Small intestine (tissue), 7 donors: ENCODE measurements at regions not wholly inside any gene's neighbourhood (a gene's known extent, or its start where the extent isn't known, plus 50 kb on each side); places are given as distances from the start of the nearest gene placed in this dataset.
"Not testable (repeated sequence)": the region's sequence is repeated elsewhere in the genome, so short reads cannot be mapped to it uniquely, and the experiment has no call there.

ENCODE experiments used
- DNase-seq, 2 donors: peaks; one replicate each; pipeline versions ENCODE4 v3.0.0 to v3.0.0-alpha.2; 2013
- FAIRE-seq: peaks from 2 replicates; lab custom pipeline; 2012; peaks lifted over from hg19 to GRCh38; lab: Jason Lieb, UNC
- H3K27ac ChIP-seq, 3 donors: one replicate each; pipeline ENCODE4 v1.5.1; 2013; ENCODE audit warnings: low read length in 2 of 3, mild to moderate bottlenecking in 2 of 3, control low read depth in 1 of 3, inconsistent platforms in 1 of 3, low read depth in 1 of 3, moderate library complexity in 1 of 3
- H3K27me3 ChIP-seq, 3 donors: one replicate each; pipeline ENCODE4 v1.6.1; 2013; ENCODE audit warnings: low read length in 3 of 3, inconsistent platforms in 1 of 3; ENCODE audit not compliant: control insufficient read depth in 3 of 3, insufficient read depth in 3 of 3
- H3K36me3 ChIP-seq, 3 donors: one replicate each; pipeline ENCODE4 v1.6.1; 2013; ENCODE audit warnings: low read length in 3 of 3, inconsistent platforms in 1 of 3, low read depth in 1 of 3, mild to moderate bottlenecking in 1 of 3, moderate library complexity in 1 of 3; ENCODE audit not compliant: control insufficient read depth in 3 of 3, insufficient read depth in 2 of 3
- H3K4me1 ChIP-seq, 3 donors: one replicate each; pipeline ENCODE4 v1.6.1; 2013; ENCODE audit warnings: low read length in 2 of 3, inconsistent platforms in 1 of 3, low read depth in 1 of 3, mild to moderate bottlenecking in 1 of 3, moderate library complexity in 1 of 3; ENCODE audit not compliant: control insufficient read depth in 3 of 3, insufficient read depth in 2 of 3
- H3K4me3 ChIP-seq, 3 donors: one replicate each; pipeline ENCODE4 v1.5.1; 2013; ENCODE audit warnings: low read length in 3 of 3, control low read depth in 1 of 3, inconsistent platforms in 1 of 3, low read depth in 1 of 3, mild to moderate bottlenecking in 1 of 3, moderate library complexity in 1 of 3
- H3K9me3 ChIP-seq, 2 donors: one replicate each; pipeline ENCODE4 v1.6.1; 2013; ENCODE audit warnings: low read depth in 1 of 2, low read length in 1 of 2; ENCODE audit not compliant: control insufficient read depth in 2 of 2, insufficient read depth in 1 of 2
- WGBS, 3 donors: extraction: QIAGEN DNeasy Blood & Tissue Kit; methylation state at CpG; one replicate each; pipeline ENCODE4 v1.1.7; 2013; 5-methylcytosine and 5-hydroxymethylcytosine counted together
- donor health status: healthy with polysubstance abuse.
- donor health status: control.
- donor health status: control.
- donor health status: Bipolar disorder and iron deficiency.
- donor health status: healthy.

DNA sequence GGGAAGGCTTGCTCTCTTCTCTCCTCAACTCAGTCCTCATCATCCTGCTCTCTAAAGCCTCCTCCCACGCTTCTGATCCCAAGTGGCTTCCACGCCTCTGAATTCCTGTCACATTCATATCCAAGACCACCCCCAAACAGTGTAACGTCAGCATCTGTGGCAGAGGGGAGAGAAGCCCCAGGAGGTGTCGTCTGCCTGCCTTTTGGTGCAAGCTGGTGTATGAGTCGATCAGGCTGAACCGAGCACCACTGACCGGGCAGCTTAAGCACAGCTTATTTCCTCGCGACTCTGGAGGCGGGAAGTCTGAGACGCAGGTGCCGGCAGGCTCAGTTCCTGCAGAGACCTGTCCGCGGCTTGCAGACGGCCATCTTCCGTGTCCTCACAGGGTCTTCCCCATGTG, 123.8 kb upstream of the RAB4A start:
- WGBS, 3 donors, result 70 to 91% (median 87%) methylated on average over 16 of the region's 16 CpGs
- H3K4me3 ChIP-seq, result no peak overlapping the region
- H3K27ac ChIP-seq, result no peak overlapping the region
- FAIRE-seq (no peak), DNase-seq (no peak)
- H3K9me3 ChIP-seq, result no peaks in the 10 kb centered on the region
- peaks cover 0 to 2% (median 0%) of the 10 kb centered on the region in 3 donors for H3K27me3 ChIP-seq
- H3K36me3 ChIP-seq, result no peaks in the 10 kb centered on the region
- peaks cover 0 to 29% (median 0%) of the 10 kb centered on the region in 3 donors for H3K4me1 ChIP-seq

DNA sequence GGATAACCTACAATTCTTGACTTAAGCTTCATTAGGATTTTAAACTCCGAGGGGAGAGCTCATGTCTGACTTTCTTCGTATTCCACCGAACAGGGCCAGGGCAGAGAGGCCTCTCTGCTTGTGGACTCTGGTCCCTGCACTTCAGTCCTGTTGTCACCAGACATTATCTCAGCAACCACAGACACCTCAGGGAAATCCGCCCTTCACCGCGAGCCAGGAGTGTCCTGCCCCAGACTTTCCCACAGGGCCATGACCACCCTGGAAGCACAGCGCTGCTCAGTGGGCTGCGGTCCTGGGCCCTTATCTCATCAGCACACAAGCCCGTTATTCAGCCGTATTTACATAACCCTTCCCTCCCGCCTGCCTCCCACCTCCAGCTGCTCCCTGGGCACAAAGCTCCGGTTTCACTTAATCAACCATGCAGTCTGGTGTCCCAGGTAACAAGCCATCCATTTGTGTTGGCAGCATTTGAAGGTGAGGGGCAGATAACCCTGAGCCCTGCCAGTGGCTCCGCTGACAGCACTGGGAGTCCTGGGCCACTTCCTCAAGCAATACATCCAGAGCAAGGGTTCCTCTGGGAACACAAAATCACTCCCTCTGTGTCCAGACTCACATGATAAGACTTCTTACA, 122.8 kb upstream of the RAB4A start:
- no peaks in the 10 kb centered on the region for H3K36me3 ChIP-seq
- H3K9me3 ChIP-seq, result no peaks in the 10 kb centered on the region
- 12 to 39% (median 25%) methylated on average over 13 of the region's 13 CpGs for WGBS, 3 donors
- FAIRE-seq, result no peak
- H3K27me3 ChIP-seq, result peaks cover 0 to 2% (median 0%) of the 10 kb centered on the region in 3 donors
- DNase-seq, result peak; percentile 80 to 89
- peak overlapping the region in 2 of 3 donors; percentile 50 to 82 for H3K27ac ChIP-seq
- H3K4me1 ChIP-seq, result peaks cover 0 to 20% (median 0%) of the 10 kb centered on the region in 3 donors
- H3K4me3 ChIP-seq, result no peak overlapping the region

DNA sequence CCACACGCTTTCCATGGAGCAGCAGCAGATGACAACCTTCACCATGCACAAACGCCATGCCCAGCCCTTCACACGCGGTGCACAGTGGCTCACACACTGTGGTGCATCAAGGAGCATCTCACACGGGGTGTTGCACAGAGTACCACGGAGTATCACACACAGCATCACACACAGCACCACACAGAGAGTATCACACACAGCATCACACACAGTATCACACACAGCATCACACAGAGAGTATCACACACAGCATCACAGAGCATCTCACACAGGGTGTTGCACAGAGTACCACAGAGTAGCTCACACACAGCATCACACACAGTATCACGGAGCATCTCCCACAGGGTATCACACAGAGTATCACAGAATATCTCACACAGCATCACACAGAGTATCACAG, 122.2 kb upstream of the RAB4A start:
- 42 to 70% (median 48%) methylated on average over 7 of the region's 7 CpGs for WGBS, 3 donors
- FAIRE-seq, result no peak
- no peak overlapping the region for H3K4me3 ChIP-seq
- H3K27ac ChIP-seq, result peak overlapping the region in 2 of 3 donors; percentile 50 to 82
- no peak for DNase-seq
- H3K36me3 ChIP-seq, result no peaks in the 10 kb centered on the region
- no peaks in the 10 kb centered on the region for H3K9me3 ChIP-seq
- H3K4me1 ChIP-seq, result peaks cover 0 to 20% (median 0%) of the 10 kb centered on the region in 3 donors
- H3K27me3 ChIP-seq, result peaks cover 0 to 2% (median 0%) of the 10 kb centered on the region in 3 donors

DNA sequence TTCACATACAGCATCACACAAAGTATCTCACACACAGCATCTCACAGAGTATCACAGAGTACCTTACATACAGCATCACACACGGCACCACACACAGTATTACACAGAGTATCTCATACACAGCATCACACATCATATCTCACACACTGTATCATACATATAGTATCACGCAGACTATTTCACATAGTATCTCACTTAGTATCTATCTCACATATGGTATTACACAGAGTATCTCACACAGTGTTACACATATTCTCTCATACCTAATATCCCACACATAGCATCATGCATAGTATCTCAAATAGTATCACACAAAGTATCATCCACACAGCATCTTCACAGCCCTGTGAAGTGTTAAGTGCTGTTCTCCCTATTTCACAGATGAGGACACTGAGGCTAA, 121.5 kb upstream of the RAB4A start:
- no peak overlapping the region for H3K4me3 ChIP-seq
- H3K36me3 ChIP-seq, result no peaks in the 10 kb centered on the region
- H3K27me3 ChIP-seq, result peaks cover 0 to 2% (median 0%) of the 10 kb centered on the region in 3 donors
- DNase-seq (no peak), FAIRE-seq (no peak)
- peaks cover 0 to 25% (median 0%) of the 10 kb centered on the region in 3 donors for H3K4me1 ChIP-seq
- no peak overlapping the region for H3K27ac ChIP-seq
- 92 to 96% (median 94%) methylated on average over 2 of the region's 2 CpGs for WGBS, 3 donors
- H3K9me3 ChIP-seq, result no peaks in the 10 kb centered on the region

DNA sequence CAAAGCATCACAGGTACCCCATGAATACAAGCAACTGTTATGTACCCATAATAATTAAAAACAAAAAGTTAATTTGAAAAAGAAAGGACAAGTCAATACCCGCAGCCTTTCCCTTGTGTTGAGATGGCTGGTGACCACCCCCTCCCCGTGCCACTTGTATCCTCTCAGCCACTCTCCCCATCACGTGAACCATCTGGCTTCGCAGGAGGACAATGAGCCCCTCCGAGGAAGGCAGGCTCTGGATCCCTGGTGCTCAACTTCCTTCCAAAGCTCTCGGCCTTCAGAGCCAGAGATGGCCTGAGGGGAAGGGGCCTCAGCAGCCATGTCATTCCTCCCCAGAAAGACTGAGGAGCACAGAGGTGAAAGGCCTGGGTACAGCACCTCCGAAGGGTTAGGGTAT, 120.4 kb upstream of the RAB4A start:
- 80 to 94% (median 93%) methylated on average over 7 of the region's 7 CpGs for WGBS, 3 donors
- Histone ChIP-seq H3K27ac (no peak overlapping the region), H3K27me3 (peaks cover 0 to 2% (median 0%) of the 10 kb centered on the region in 3 donors), H3K9me3 (no peaks in the 10 kb centered on the region), H3K4me1 (peaks cover 0 to 36% (median 0%) of the 10 kb centered on the region in 3 donors), H3K36me3 (no peaks in the 10 kb centered on the region), H3K4me3 (no peak overlapping the region)
- no peak for DNase-seq
- no peak for FAIRE-seq

DNA sequence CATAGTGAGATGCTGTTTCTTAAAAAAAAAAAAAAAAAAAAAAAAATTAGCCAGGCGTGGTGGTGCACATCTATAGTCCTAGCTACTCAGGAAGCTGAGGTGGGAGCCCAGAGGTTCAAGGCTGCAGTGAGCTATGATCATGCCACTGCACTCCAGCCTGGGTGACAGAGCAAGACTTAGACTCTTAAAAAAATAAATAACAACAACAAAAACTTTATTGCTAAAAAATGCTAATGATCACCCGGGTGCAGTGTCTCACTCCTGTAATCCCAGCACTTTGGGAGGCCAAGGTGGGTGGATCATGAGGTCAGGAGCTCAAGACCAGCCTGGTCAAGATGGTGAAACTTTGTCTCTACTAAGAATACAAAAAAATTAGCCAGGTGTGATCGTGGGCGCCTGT, 119.5 kb upstream of the RAB4A start:
- not testable (repeated sequence) for H3K27me3 ChIP-seq, FAIRE-seq, H3K9me3 ChIP-seq, H3K4me3 ChIP-seq, DNase-seq, H3K36me3 ChIP-seq, H3K27ac ChIP-seq
- peaks cover 0 to 44% (median 0%) of the 10 kb centered on the region in 3 donors for H3K4me1 ChIP-seq
- 88 to 94% (median 92%) methylated on average over 3 to 4 of the region's 4 CpGs for WGBS, 3 donors

DNA sequence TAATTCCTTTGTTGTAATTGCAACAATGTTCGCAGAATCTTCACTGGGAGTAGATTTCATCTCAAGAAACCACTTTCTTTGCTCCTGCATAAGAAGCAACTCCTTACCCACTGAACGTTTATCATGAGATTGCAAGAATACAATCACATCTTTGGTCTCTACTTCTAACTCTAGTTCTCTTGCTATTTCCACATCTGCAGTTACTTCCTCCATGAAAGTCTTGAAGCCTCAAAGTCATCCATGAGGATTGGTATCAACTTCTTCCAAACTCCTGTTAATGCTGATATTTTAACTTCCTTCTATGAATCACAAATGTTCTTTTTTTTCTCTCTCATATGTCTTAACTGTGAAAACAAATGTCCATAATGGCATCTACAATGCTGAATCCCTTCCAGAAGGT, 118.6 kb upstream of the RAB4A start:
- Histone ChIP-seq H3K27ac (no peak overlapping the region), H3K4me1 (peaks cover 0 to 49% (median 0%) of the 10 kb centered on the region in 3 donors), H3K9me3 (no peaks in the 10 kb centered on the region), H3K27me3 (peaks cover 0 to 2% (median 0%) of the 10 kb centered on the region in 3 donors), H3K36me3 (no peaks in the 10 kb centered on the region), H3K4me3 (no peak overlapping the region)
- DNase-seq (no peak), FAIRE-seq (no peak)
- 87 to 93% (median 87%) methylated on average over 2 of the region's 2 CpGs for WGBS, 3 donors

DNA sequence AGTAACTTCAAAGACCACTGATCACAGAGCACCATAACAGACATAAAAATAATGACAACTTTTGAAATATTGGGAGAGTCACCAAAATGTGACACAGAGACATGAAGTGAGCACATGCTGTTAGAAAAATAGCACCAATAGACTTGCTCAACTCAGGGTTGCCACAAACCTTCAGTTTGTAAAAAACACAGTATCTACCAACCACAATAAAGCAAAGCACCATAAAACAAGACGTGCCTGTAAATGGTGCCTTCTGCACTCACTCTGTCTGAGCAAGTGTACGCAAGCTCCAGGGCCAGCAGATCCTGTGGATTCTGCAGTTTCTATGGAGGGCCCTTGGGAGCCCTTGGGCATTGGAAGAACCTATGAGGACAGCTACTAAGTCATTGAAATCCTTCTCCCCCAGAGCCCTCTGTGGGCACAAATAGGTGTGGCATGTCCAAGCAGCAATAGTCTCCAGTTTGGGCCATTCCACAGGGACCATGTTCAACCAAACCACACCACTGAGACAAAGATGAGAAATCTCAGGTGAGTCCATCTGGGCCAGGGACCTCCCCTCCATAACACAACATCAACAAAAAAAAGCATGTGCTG, 116.9 kb upstream of the RAB4A start:
- no peaks in the 10 kb centered on the region for H3K27me3 ChIP-seq
- no peak overlapping the region for H3K4me3 ChIP-seq
- WGBS, 3 donors, result 67 to 88% (median 73%) methylated on average over 2 of the region's 2 CpGs
- H3K4me1 ChIP-seq, result peaks cover 0 to 34% (median 0%) of the 10 kb centered on the region in 3 donors
- no peak for FAIRE-seq
- no peaks in the 10 kb centered on the region for H3K9me3 ChIP-seq
- DNase-seq, result peak in 1 of 2 donors; percentile 31
- peak overlapping the region in 1 of 3 donors; percentile 86 for H3K27ac ChIP-seq
- no peaks in the 10 kb centered on the region for H3K36me3 ChIP-seq
